GM19463 (cell line): ENCODE measurements at regions not wholly inside any gene's neighbourhood (a gene's known extent, or its start where the extent isn't known, plus 50 kb on each side); places are given as distances from the start of the nearest gene placed in this dataset.
A peak's percentile ranks its signal among the peaks of the same experiment; 100 is the strongest.

Experiments
- ATAC-seq: cut with Tn5 transposase; IDR thresholded peaks from one replicate; pipeline ENCODE4 v1.9.1; 2021; ENCODE audit warnings: mild to moderate bottlenecking, moderate library complexity; ENCODE audit not compliant: unreplicated experiment

GRCh38 chr3:46091741-46092701 lies 64.7 kb upstream of the XCR1 start:
- ATAC-seq, result no peak

DNA sequence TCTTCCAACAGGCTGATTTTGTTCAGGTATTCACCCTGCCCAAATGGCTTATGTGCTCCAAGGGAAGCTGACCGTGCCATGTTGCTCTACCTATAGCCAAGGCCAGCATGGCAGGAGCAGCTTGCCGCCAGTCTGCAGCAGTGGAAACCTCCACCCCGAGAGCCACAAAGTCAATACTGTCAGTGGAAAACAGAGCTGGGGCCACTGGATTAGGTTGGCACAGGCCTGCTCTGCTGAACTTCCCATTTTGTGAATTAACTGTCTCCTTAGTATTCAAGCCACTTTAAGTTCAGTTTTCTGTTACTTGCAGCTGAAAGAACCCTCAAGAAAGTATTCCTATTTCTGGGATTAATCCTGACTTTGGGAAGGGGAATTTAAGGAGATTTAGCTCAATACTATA lies 63.8 kb upstream of the XCR1 start:
- ATAC-seq, result no peak

DNA sequence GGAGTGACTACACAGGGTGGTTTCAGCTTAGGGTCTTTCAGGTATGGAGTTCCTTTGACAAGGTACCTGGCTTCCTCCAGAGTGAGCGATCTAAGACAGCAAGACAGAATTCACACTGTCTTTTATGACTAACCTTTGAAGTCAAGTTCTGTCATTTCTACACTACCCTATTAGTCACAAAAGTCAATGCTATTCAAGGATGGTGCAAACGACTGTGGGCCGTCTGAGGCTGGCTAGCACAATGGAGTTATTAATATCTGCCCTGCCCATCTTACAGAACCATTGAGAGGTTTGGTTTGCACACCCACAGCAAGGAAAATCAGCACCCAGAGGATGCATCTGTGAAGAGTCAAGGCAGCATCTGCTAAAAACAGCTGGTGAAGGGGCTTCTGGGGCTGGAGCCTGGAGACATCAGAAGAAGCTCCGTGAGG lies 62.9 kb upstream of the XCR1 start:
- ATAC-seq, result peak; percentile 45

GRCh38 chr3:46089237-46090011 lies 62.1 kb upstream of the XCR1 start:
- peak; percentile 58 for ATAC-seq

GRCh38 chr3:46087871-46088270 lies 60.6 kb upstream of the XCR1 start:
- no peak for ATAC-seq

DNA sequence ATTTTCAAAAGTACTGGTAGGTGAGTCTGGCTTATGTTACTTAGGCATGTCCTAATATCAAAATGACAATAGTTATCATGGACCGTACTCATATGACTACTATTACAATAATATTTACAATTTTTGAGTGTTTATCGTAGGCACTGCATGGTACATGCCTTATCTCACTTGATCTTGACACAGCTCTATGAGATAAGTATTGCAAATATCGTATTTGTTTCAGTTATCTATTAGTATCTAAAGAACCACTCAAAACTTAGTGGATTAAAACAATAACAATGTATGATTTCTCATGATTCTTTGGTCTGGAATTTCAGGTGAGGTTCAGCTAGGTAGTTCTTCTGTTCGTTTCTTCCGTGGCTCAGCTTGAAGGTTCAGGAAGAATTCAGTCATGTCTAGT lies 59.7 kb upstream of the XCR1 start:
- ATAC-seq, result no peak

GRCh38 chr3:46086083-46086437 lies 58.8 kb upstream of the XCR1 start:
- ATAC-seq, result no peak

GRCh38 chr3:46085421-46086082 lies 58.3 kb upstream of the XCR1 start:
- no peak for ATAC-seq

DNA sequence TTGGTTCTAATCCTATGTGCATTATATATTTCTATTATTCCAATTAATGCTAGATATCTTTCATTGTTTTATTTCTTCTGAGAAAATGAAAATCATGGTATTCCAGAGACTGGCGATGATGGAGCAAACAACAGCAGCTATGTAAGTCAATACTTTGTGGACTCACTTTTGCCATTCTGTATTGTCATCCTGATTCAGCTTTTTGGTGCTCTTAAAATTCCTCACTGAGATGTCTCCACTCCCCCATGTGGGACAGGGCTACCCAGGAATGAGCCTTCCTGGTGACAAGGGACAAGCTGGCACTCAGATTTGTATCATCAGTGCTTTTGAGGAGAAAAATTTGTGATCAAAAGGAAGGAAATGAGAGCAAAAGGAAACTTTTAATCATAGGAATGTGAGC lies 56.7 kb upstream of the XCR1 start:
- ATAC-seq, result no peak

- no peak for ATAC-seq
Measured at GRCh38 chr3:46082849-46083248, 55.6 kb upstream of the XCR1 start.

GRCh38 chr3:46082021-46082420 lies 54.7 kb upstream of the XCR1 start:
- ATAC-seq, result no peak

GRCh38 chr3:46080969-46081345 lies 53.7 kb upstream of the XCR1 start:
- no peak for ATAC-seq

- no peak for ATAC-seq
Measured at GRCh38 chr3:46080124-46080968, 53.1 kb upstream of the XCR1 start.

DNA sequence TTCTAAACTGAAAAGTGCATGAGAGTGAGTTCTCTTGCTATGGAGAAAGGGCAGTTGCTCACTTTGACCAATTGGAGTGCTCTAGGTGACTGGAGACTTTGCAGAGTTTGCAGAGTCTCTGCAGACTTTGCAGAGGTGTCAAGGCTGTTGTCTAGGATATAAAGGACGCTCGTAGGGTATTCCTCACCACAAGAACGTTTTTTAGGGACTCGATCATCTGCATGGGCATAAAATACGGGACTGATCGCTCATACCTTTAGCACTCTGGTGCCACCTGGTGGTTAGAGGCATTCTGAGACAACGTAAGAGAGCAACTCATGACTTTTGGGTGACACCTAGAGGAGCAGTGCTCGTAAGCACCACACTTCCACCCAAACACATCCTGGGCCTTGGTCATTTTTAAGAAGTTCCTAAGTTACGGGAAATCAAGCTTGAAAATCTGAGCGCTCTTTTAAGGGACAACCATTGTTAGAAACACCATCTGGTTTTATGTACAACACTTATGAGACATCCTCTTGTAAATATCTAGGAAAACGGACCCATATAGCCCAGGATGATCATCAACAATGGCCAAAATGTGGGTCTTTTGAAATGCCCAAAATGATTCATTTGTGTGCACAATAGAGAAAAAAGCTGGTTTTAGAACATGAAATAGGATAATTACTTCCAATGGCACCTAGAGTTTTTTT lies 51.6 kb upstream of the XCR1 start:
- ATAC-seq, result no peak
